ENCODE measurements at regions not wholly inside any gene's neighbourhood (a gene's known extent, or its start where the extent isn't known, plus 50 kb on each side); places are given as distances from the start of the nearest gene placed in this dataset.
"Not testable (repeated sequence)": the region's sequence is repeated elsewhere in the genome, so short reads cannot be mapped to it uniquely, and the experiment has no call there.

GRCh38 chr14:71810800-71811199 lies 121.4 kb upstream of the RGS6 start:
- intact Hi-C loops (cut with DNase I); DNase-seq; ATAC-seq (ENCODE audit: poor library complexity): not testable (repeated sequence)

DNA sequence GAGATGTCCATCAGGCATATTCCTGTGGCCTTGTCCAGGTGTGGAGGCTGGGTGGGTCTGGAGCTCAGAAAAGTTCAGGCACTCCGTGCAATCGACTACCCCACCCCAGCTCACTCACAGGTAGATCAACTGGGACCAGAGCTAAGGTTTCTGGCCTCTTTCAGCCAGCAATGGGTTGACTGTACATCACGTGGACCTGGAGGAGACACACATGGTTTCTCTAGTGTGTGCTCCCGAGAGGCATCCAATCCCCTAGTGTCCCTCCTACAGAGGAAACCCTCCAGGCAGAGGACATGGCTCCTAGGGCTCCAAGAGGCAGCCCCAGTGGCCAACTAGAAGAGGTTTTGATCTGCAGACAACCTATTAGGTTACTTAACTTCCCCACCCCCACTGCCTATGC lies 119.5 kb upstream of the RGS6 start:
- ATAC-seq (ENCODE audit: poor library complexity) (no peak), DNase-seq (no peak)
- intact Hi-C loops (cut with DNase I) = no loop called here

GRCh38 chr14:71815110-71815509 lies 117.1 kb upstream of the RGS6 start:
- intact Hi-C loops (cut with DNase I) = no loop called here
- ATAC-seq (ENCODE audit: poor library complexity) = no peak

DNA sequence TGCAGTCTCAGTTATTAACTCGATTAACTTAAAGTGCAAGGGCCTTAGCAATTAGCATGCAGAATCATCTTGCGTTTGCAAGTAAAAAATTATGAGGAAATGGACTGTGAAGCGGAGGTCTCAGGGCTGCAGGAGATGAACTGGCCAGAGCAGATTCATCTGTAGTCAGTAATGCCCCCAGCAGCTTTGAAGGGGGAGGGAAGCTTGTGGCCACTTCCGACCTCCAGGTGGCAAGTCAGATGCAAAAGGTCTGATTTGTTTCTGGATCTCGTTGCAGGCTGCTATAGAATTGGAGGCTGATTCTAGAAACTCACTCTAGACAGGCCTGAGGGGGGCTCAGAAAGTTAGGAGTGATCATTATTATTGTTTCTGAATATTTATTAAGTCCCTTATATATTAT lies 107.4 kb upstream of the RGS6 start:
- DNase-seq (no peak), ATAC-seq (ENCODE audit: poor library complexity) (no peak)
- intact Hi-C loops (cut with DNase I) = no loop called here

More at GRCh38 chr14:71815110-71815509, 117.1 kb upstream of the RGS6 start:
- no peak for DNase-seq

GRCh38 chr14:71833476-71833875 lies 98.8 kb upstream of the RGS6 start:
- intact Hi-C loops (cut with DNase I) = no loop called here
- no peak for DNase-seq
- ATAC-seq (ENCODE audit: poor library complexity) = no peak

DNA sequence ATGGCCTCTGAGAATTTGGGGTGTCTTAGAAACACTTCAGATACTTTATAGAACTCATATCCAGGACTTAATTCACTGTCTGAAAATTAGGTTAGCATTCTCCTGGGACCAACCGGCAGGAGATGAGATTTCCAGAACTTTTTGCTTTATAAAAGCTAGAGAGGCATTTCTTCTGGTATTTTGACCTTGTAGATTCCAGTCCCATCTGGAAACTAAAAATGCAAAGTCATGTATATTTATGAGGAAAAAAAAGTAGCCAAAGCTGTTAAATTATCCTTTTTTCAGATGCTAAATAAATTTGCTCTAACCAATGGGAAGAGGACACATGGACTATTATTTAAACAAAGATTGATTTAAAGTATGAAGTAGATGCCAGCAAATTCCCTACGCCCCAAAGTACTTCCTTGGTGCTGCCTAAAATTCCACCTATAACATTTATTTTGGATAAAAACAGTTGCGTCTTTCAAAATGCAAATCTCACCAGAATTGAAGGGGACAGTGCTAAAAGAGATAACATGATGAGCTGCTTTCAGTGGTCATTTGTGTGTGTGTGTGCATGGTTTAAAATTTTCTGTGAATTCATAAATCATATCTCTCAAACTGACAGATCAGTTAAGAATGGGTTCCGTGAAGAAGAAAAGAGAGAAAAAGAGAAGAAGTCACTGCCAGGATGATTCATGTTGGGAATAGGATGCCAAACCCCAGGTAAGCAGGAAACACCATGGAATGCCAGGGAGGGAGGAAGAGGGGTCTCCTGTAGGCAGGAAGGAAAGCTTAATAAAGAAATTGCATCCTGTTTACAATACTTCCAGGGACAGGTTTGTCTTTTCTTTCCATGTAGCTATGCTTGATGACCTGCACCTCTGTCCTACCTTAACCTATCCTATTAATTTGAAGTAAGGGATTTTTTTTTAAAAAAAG lies 97.7 kb upstream of the RGS6 start:
- intact Hi-C loops (cut with DNase I) = no loop called here
- no peak for ATAC-seq (ENCODE audit: poor library complexity)
- DNase-seq = no peak

- DNase-seq (no peak), ATAC-seq (ENCODE audit: poor library complexity) (peak; percentile 46)
- intact Hi-C loops (cut with DNase I) = loop anchor here (10.0 kb wide), 1 partner anchor 717 kb away; no protein-coding TSS in a partner anchor
Observed at GRCh38 chr14:71852181-71852580, 80.0 kb upstream of the RGS6 start.

DNA sequence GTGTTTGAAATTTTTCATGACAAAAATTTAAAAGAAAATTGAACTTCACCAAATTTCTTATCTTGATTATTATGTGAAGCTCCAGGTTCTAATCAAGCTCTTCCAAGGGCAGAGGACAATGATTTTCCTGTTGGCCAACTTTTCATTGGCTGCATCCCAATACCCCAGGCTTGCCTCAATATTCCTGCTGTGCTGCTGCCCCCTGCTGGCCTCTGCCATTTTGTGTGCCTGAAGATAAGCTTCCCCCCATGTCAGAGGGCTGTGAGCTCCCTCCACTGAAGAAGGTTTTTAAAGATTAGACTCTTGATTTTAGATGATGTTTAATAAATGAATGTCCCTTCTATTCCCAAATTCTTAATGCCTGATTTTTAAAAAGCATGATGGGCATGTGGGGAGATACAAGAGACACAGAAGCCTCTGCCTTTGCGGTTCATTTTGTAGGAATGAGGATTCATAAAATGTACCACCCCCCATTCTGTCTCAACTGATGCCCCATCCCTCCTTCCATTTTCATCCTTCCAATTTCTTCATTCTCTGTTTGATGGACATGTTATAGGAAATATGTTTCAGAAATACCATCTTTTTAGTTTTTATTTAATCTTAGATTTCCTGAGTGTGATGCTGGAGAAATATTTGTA lies 76.7 kb upstream of the RGS6 start:
- DNase-seq (peak; percentile 82), ATAC-seq (ENCODE audit: poor library complexity) (no peak)
- intact Hi-C loops (cut with DNase I) = loop anchor here (10.0 kb wide), 1 partner anchor 721 kb away; no protein-coding TSS in a partner anchor

- no peak for ATAC-seq (ENCODE audit: poor library complexity)
- no peak for DNase-seq
- intact Hi-C loops (cut with DNase I) = loop anchor here (10.0 kb wide), 1 partner anchor 722 kb away; no protein-coding TSS in a partner anchor
Observed at GRCh38 chr14:71856199-71856919, 75.9 kb upstream of the RGS6 start.

DNA sequence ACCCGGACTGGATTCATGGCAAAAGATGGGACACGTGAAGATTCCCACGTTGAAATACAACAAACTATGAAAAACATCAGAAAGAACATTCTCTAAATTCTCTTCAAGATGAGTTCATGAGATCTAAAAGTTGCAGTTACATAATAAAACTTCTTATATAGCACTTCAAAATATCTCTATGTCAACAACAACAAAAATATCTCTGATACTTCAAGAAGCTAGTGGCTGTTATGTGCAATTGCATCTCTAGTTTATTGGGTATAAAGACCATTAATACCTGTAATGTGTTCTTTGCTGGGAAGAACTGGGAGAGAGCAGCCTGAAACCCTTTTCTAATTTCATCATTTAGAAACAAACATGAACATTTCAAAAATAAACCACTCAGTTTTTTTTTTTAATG lies 69.2 kb upstream of the RGS6 start:
- intact Hi-C loops (cut with DNase I) = no loop called here
- DNase-seq (no peak), ATAC-seq (ENCODE audit: poor library complexity) (no peak)

DNA sequence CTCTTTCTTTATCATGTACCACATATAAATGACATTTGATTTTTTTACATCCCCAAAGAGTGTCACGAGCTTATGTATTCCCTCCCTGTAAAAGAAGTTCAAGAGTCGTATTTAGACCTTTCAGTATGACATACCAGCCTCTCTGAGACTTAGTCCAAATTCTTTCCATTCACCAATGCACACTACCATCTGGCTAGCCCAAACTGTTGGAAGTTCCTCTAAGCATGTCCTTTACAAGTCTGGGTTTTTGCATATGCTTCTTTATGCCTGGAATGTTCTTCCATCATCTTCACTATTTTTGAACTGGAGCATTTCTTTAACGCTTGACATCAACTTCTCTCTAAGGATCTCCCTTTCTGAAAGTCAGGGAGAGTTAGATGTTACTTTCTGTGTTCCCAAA lies 68.5 kb upstream of the RGS6 start:
- ATAC-seq (ENCODE audit: poor library complexity) (no peak), DNase-seq (no peak)
- intact Hi-C loops (cut with DNase I) = no loop called here

Data from Right ventricle myocardium superior (tissue), 1 donor.